IMR-90 (cell line): ENCODE measurements at regions not wholly inside any gene's neighbourhood (a gene's known extent, or its start where the extent isn't known, plus 50 kb on each side); places are given as distances from the start of the nearest gene placed in this dataset.

Experiments used
- ATAC-seq: fragments of 200-7000 bp; cut with Tn5 transposase; 2 replicates; pipeline ENCODE4 v1.9.1; 2020; ENCODE audit warnings: low read depth, mild to moderate bottlenecking, moderate library complexity
- BruUV-seq: library from RNA; stranded (reverse); fragments of 400-500 nt; replicated peaks from 2 replicates; lab custom pipeline; 2021; lab: Mats Ljungman, UMichigan
- CTCF ChIA-PET: fragments of 300-600 bp; formaldehyde crosslinking; extraction: SDS; loops from one replicate; lab custom pipeline; 2021; ENCODE audit warnings: antibody characterized with exemption; lab: Yijun Ruan, JAX
- POLR2A ChIA-PET: fragments of 300-600 bp; sonication (Branson Sonifier 250); formaldehyde crosslinking; loops from one replicate; lab custom pipeline; 2022; ENCODE audit warnings: antibody characterized with exemption; ENCODE audit not compliant: unreplicated experiment; lab: Charles Lee
- DNase-seq: peaks from one replicate; pipeline ENCODE4 v3.0.0; 2013
- H2AFZ ChIP-seq: replicated peaks from 2 replicates; pipeline ENCODE3; 2013; ENCODE audit warnings: low read length, mild to moderate bottlenecking; ENCODE audit not compliant: poor library complexity
- H2AK5ac ChIP-seq: 2 replicates; pipeline ENCODE4 v1.6.1; 2013; ENCODE audit warnings: low read depth, low read length, inconsistent platforms
- H2AK9ac ChIP-seq: replicated peaks from 2 replicates; pipeline ENCODE3; 2013; ENCODE audit warnings: mild to moderate bottlenecking, low read depth, low read length, moderate library complexity; ENCODE audit not compliant: poor library complexity
- H2BK120ac ChIP-seq: 2 replicates; pipeline ENCODE4 v1.6.1; 2013; ENCODE audit warnings: low read depth, low read length, inconsistent platforms
- H2BK15ac ChIP-seq: 3 replicates; pipeline ENCODE4 v1.6.1; 2013; ENCODE audit warnings: low read depth, low read length, inconsistent platforms
- H2BK20ac ChIP-seq: 2 replicates; pipeline ENCODE4 v1.6.1; 2013; ENCODE audit warnings: low read depth, mild to moderate bottlenecking, inconsistent platforms, low read length, moderate library complexity
- H2BK5ac ChIP-seq: 2 replicates; pipeline ENCODE4 v1.6.1; 2013; ENCODE audit warnings: mild to moderate bottlenecking, low read depth, low read length, inconsistent platforms; ENCODE audit not compliant: poor library complexity, severe bottlenecking
- H3K14ac ChIP-seq: replicated peaks from 2 replicates; pipeline ENCODE4 v1.6.1; 2013; ENCODE audit warnings: low read depth, low read length, inconsistent platforms
- H3K18ac ChIP-seq: 2 replicates; pipeline ENCODE4 v1.6.1; 2013; ENCODE audit warnings: low read depth, low read length, control low read depth
- H3K23ac ChIP-seq: 2 replicates; pipeline ENCODE4 v1.6.1; 2013; ENCODE audit warnings: low read depth, low read length, inconsistent platforms
- H3K27ac ChIP-seq: 2 replicates; pipeline ENCODE4 v1.5.1; 2013; ENCODE audit warnings: mild to moderate bottlenecking, control low read depth, low read length; ENCODE audit not compliant: insufficient read depth
- H3K27me3 ChIP-seq: 2 replicates; pipeline ENCODE4 v1.6.1; 2013; ENCODE audit warnings: low read length; ENCODE audit not compliant: control insufficient read depth, insufficient read depth
- H3K36me3 ChIP-seq: 2 replicates; pipeline ENCODE4 v1.6.1; 2013; ENCODE audit warnings: low read length, mixed read lengths; ENCODE audit not compliant: control insufficient read depth, insufficient read depth
- H3K4ac ChIP-seq: 2 replicates; pipeline ENCODE4 v1.6.1; 2013; ENCODE audit warnings: low read depth, low read length, inconsistent platforms
- H3K4me1 ChIP-seq: 2 replicates; pipeline ENCODE4 v1.6.1; 2013; ENCODE audit warnings: low read length, mixed read lengths; ENCODE audit not compliant: control insufficient read depth, insufficient read depth
- H3K4me2 ChIP-seq: 2 replicates; pipeline ENCODE4 v1.6.1; 2013; ENCODE audit warnings: low read depth, mild to moderate bottlenecking, control low read depth, low read length, moderate library complexity
- H3K4me3 ChIP-seq: 2 replicates; pipeline ENCODE4 v1.5.1; 2013; ENCODE audit warnings: low read depth, mild to moderate bottlenecking, control low read depth, low read length, moderate library complexity; ENCODE audit not compliant: insufficient read depth
- H3K56ac ChIP-seq: 2 replicates; pipeline ENCODE4 v1.6.1; 2013; ENCODE audit warnings: low read length, inconsistent platforms; ENCODE audit not compliant: insufficient read depth; ENCODE audit errors: extremely low read depth
- H3K79me1 ChIP-seq, 2 experiments: 2 replicates each; pipeline ENCODE4 v1.6.1; 2013; ENCODE audit warnings: low read length in 2 of 2, inconsistent platforms in 1 of 2, low read depth in 1 of 2
- H3K9ac ChIP-seq: 2 replicates; pipeline ENCODE4 v1.6.1; 2013; ENCODE audit warnings: low read depth, low read length, control low read depth
- H3K9me1 ChIP-seq: 2 replicates; pipeline ENCODE4 v1.6.1; 2013; ENCODE audit warnings: low read length, inconsistent platforms; ENCODE audit not compliant: insufficient read depth
- H3K9me3 ChIP-seq: 2 replicates; pipeline ENCODE4 v1.6.1; 2013; ENCODE audit warnings: low read length; ENCODE audit not compliant: control insufficient read depth, insufficient read depth
- H4K20me1 ChIP-seq: 2 replicates; pipeline ENCODE4 v1.6.1; 2013; ENCODE audit warnings: low read length, inconsistent platforms; ENCODE audit not compliant: insufficient read depth
- H4K5ac ChIP-seq: 2 replicates; pipeline ENCODE4 v1.6.1; 2013; ENCODE audit warnings: mild to moderate bottlenecking, low read depth, low read length, control low read depth
- H4K8ac ChIP-seq, 2 experiments: 2 replicates each; pipeline ENCODE4 v1.6.1; 2013; ENCODE audit warnings: low read depth in 2 of 2, low read length in 2 of 2, control low read depth in 1 of 2, inconsistent platforms in 1 of 2
- H4K91ac ChIP-seq: 2 replicates; pipeline ENCODE4 v1.6.1; 2013; ENCODE audit warnings: low read depth, low read length, inconsistent platforms; ENCODE audit not compliant: insufficient read depth
- CEBPB ChIP-seq: IDR thresholded peaks from 2 replicates; pipeline ENCODE4 v1.6.1; 2012; ENCODE audit warnings: low read depth, low read length, improper control_type of control experiment
- CHD1 ChIP-seq: IDR thresholded peaks from 2 replicates; pipeline ENCODE4 v1.6.1; 2012; ENCODE audit warnings: low read depth, low read length, improper control_type of control experiment
- CTCF ChIP-seq: conservative IDR thresholded peaks from 2 replicates; pipeline ENCODE4 v1.5.1; 2012; ENCODE audit warnings: mild to moderate bottlenecking, low read depth, low read length, improper control_type of control experiment
- ELK1 ChIP-seq: fragments of 150-350 bp; IDR thresholded peaks from 2 replicates; pipeline ENCODE4 v1.6.1; 2016; ENCODE audit warnings: low read depth, mild to moderate bottlenecking, low read length, moderate library complexity, borderline replicate concordance
- MAFK ChIP-seq: IDR thresholded peaks from 2 replicates; pipeline ENCODE4 v1.6.1; 2012; ENCODE audit warnings: low read depth, low read length, improper control_type of control experiment
- MAZ ChIP-seq: IDR thresholded peaks from 2 replicates; pipeline ENCODE4 v1.6.1; 2012; ENCODE audit warnings: low read depth, mild to moderate bottlenecking, low read length, improper control_type of control experiment, moderate library complexity, borderline replicate concordance
- RFX5 ChIP-seq: IDR thresholded peaks from 2 replicates; pipeline ENCODE4 v1.8.0; 2012; ENCODE audit warnings: low read depth, mild to moderate bottlenecking, low read length, moderate library complexity
- SMC3 ChIP-seq: fragments of 150-350 bp; IDR thresholded peaks from 2 replicates; pipeline ENCODE4 v1.6.1; 2016; ENCODE audit warnings: low read depth, mild to moderate bottlenecking, antibody characterized with exemption, low read length, moderate library complexity
- USF2 ChIP-seq: fragments of 150-350 bp; IDR thresholded peaks from 2 replicates; pipeline ENCODE4 v1.6.1; 2017; ENCODE audit warnings: mild to moderate bottlenecking, antibody characterized with exemption, low read length, low read depth
- WGBS, 2 experiments: methylation state at CpG; one replicate each; pipeline versions ENCODE4 v1.1.5 to v1.1.7; 2013; ENCODE audit warnings: missing lambda C conversion rate in 2 of 2; ENCODE audit not compliant: insufficient read length in 1 of 2; ENCODE audit errors: extremely low coverage in 2 of 2; 5-methylcytosine and 5-hydroxymethylcytosine counted together
- dilution Hi-C: fragments of 300-500 bp; cut with HindIII; formaldehyde crosslinking; loops from one replicate; pipeline ENCODE4 v1.14.3; 2018; ENCODE audit warnings: low sequenced_read_pairs; ENCODE audit not compliant: unreplicated experiment
- in situ Hi-C: fragments of 300-500 bp; cut with MboI; formaldehyde crosslinking; loops from 3 replicates; pipeline ENCODE4 v1.14.3; 2019; ENCODE audit warnings: low sequenced_read_pairs, inconsistent platforms, mixed read lengths
- intact Hi-C: fragments of 100-400 bp; cut with micrococcal nuclease; formaldehyde crosslinking; loops from 2 replicates; pipeline ENCODE4 v1.10.0; 2022

- no peak overlapping the region for H2BK20ac ChIP-seq
- TF ChIP-seq USF2 (no peak), SMC3 (no peak), MAZ (no peak), CEBPB (no peak), RFX5 (no peak), CHD1 (no peak), CTCF (no peak), MAFK (no peak), ELK1 (no peak)
- no peak overlapping the region for H2BK120ac ChIP-seq
- H4K20me1 ChIP-seq = no peaks in the 10 kb centered on the region
- no peak overlapping the region for H4K8ac ChIP-seq
- no peaks in the 10 kb centered on the region for H3K4me1 ChIP-seq
- H4K91ac ChIP-seq = no peak overlapping the region
- H3K27ac ChIP-seq = no peak overlapping the region
- H3K36me3 ChIP-seq = no peaks in the 10 kb centered on the region
- H2AK5ac ChIP-seq = no peak overlapping the region
- no peak for DNase-seq
- dilution Hi-C loops = no loop called here
- no peaks in the 10 kb centered on the region for H3K9me3 ChIP-seq
- H3K4me3 ChIP-seq = no peak overlapping the region
- intact Hi-C loops = no loop called here
- no peak overlapping the region for H2AK9ac ChIP-seq
- no peak overlapping the region for H2BK15ac ChIP-seq
- no peak overlapping the region for H3K4me2 ChIP-seq
- no peak overlapping the region for H4K5ac ChIP-seq
- H3K27me3 ChIP-seq = no peaks in the 10 kb centered on the region; the same call in 1 of the 2 replicates
- BruUV-seq = no TSS peak
- no peak overlapping the region for H3K18ac ChIP-seq
- no peak for ATAC-seq
- H3K14ac ChIP-seq = no peak overlapping the region
- H3K9ac ChIP-seq = no peak overlapping the region
- H3K4ac ChIP-seq = no peak overlapping the region
- in situ Hi-C loops = no loop called here
- H3K56ac ChIP-seq = no peak overlapping the region
- H2BK5ac ChIP-seq = no peak overlapping the region
- CTCF ChIA-PET = no interaction called here
- H3K23ac ChIP-seq = no peak overlapping the region
- H2AFZ ChIP-seq = no peak overlapping the region
- 46% methylated on average over 4 of the region's 5 CpGs; no CpG with 5 or more reads in 1 of the 2 experiments for WGBS, 2 experiments
- POLR2A ChIA-PET = no interaction called here
- H3K9me1 ChIP-seq = no peaks in the 10 kb centered on the region
- no peaks in the 10 kb centered on the region for H3K79me1 ChIP-seq
These were observed 96.4 kb upstream of the SPIN1 start for GRCh38 chr9:88291856-88292255.
